AG09319 (cell line): ENCODE measurements at regions not wholly inside any gene's neighbourhood (a gene's known extent, or its start where the extent isn't known, plus 50 kb on each side); places are given as distances from the start of the nearest gene placed in this dataset.

ENCODE experiments used
- DNase-seq: peaks from one replicate; pipeline ENCODE4 v3.0.0-alpha.2; 2010; ENCODE audit warnings: low read depth; ENCODE audit errors: extremely low read depth
- CTCF ChIP-seq: IDR thresholded peaks from 2 replicates; pipeline ENCODE4 v1.5.1; 2011; ENCODE audit warnings: low read depth, mild to moderate bottlenecking, inconsistent platforms, low read length, moderate library complexity

- no peak for DNase-seq
- TF ChIP-seq CTCF = no peak
Observed at GRCh38 chr10:65194555-65194954, 1673.4 kb downstream of the REEP3 start.

- TF ChIP-seq CTCF = no peak
- no peak for DNase-seq
Observed at GRCh38 chr10:65196111-65196510, 1674.9 kb downstream of the REEP3 start.

GRCh38 chr10:65197935-65198334 lies 1676.7 kb downstream of the REEP3 start:
- no peak for DNase-seq
- no peak for TF ChIP-seq CTCF

GRCh38 chr10:65201491-65201890 lies 1680.3 kb downstream of the REEP3 start:
- TF ChIP-seq CTCF = no peak
- DNase-seq = no peak

GRCh38 chr10:65204999-65205398 lies 1683.8 kb downstream of the REEP3 start:
- TF ChIP-seq CTCF = no peak
- DNase-seq = no peak

GRCh38 chr10:65213170-65213569 lies 1692.0 kb downstream of the REEP3 start:
- no peak for TF ChIP-seq CTCF
- DNase-seq = no peak

- TF ChIP-seq CTCF = no peak
- no peak for DNase-seq
Observed at GRCh38 chr10:65219444-65219843, 1698.2 kb downstream of the REEP3 start.
